ENCODE measurements at regions not wholly inside any gene's neighbourhood (a gene's known extent, or its start where the extent isn't known, plus 50 kb on each side); places are given as distances from the start of the nearest gene placed in this dataset.

GRCh38 chr13:71171740-71172139, 695.3 kb downstream of the DACH1 start:
- Histone ChIP-seq H3K36me3 (no peaks in the 10 kb centered on the region), H3K27me3 (no peaks in the 10 kb centered on the region), H3K9me3 (no peaks in the 10 kb centered on the region), H3K4me1 (no peaks in the 10 kb centered on the region), H3K27ac (no peak overlapping the region), H3K4me3 (no peak overlapping the region)
- intact Hi-C loops (cut with DNase I): no loop called here
- WGBS, 2 donors: 88 to 91% methylated on average over 4 of the region's 4 CpGs
- no peak for TF ChIP-seq CTCF (IDR thresholded peaks at IDR 0.05)
- no peak for TF ChIP-seq POLR2A (IDR thresholded peaks at IDR 0.05)
- TF ChIP-seq POLR2AphosphoS5 (IDR thresholded peaks at IDR 0.05): no peak
- TF ChIP-seq EP300 (IDR thresholded peaks at IDR 0.05): no peak
- no peak for DNase-seq

- WGBS, 2 donors: 30 to 63% methylated on average over 3 of the region's 3 CpGs
- H3K4me3 ChIP-seq: no peak overlapping the region
Observed at GRCh38 chr13:71169180-71169579, 697.8 kb downstream of the DACH1 start.

GRCh38 chr13:71156550-71156949, 710.5 kb downstream of the DACH1 start:
- intact Hi-C loops (cut with DNase I): no loop called here
- H3K9me3 ChIP-seq: no peaks in the 10 kb centered on the region
- no peak for DNase-seq
- H3K27ac ChIP-seq: no peak overlapping the region
- H3K4me1 ChIP-seq: no peaks in the 10 kb centered on the region
- no peak overlapping the region for H3K4me3 ChIP-seq
- no peaks in the 10 kb centered on the region for H3K27me3 ChIP-seq
- TF ChIP-seq POLR2A (IDR thresholded peaks at IDR 0.05) (no peak), CTCF (IDR thresholded peaks at IDR 0.05) (no peak), EP300 (IDR thresholded peaks at IDR 0.05) (no peak), POLR2AphosphoS5 (IDR thresholded peaks at IDR 0.05) (no peak)
- 30 to 73% methylated on average over 6 of the region's 6 CpGs for whole genome bisulfite sequencing, 2 donors
- no peaks in the 10 kb centered on the region for H3K36me3 ChIP-seq

More at GRCh38 chr13:71169180-71169579, 697.8 kb downstream of the DACH1 start:
- Histone ChIP-seq H3K27ac (no peak overlapping the region), H3K9me3 (no peaks in the 10 kb centered on the region), H3K36me3 (no peaks in the 10 kb centered on the region), H3K27me3 (no peaks in the 10 kb centered on the region), H3K4me1 (no peaks in the 10 kb centered on the region)
- no peak for DNase-seq
- intact Hi-C loops (cut with DNase I): no loop called here
- TF ChIP-seq EP300 (IDR thresholded peaks at IDR 0.05): no peak
- TF ChIP-seq CTCF (IDR thresholded peaks at IDR 0.05): no peak

GRCh38 chr13:71149498-71150363, 717.3 kb downstream of the DACH1 start:
- H3K9me3 ChIP-seq: no peaks in the 10 kb centered on the region
- no peak for DNase-seq
- no peaks in the 10 kb centered on the region for H3K27me3 ChIP-seq
- H3K4me1 ChIP-seq: no peaks in the 10 kb centered on the region
- no peaks in the 10 kb centered on the region for H3K36me3 ChIP-seq
- TF ChIP-seq POLR2A (IDR thresholded peaks at IDR 0.05): no peak
- no peak overlapping the region for H3K4me3 ChIP-seq
- WGBS, 2 donors: 49 to 76% methylated on average over 10 of the region's 10 CpGs
- intact Hi-C loops (cut with DNase I): no loop called here
- H3K27ac ChIP-seq: no peak overlapping the region

- Histone ChIP-seq H3K4me3 (no peak overlapping the region), H3K27ac (no peak overlapping the region), H3K36me3 (no peaks in the 10 kb centered on the region), H3K9me3 (no peaks in the 10 kb centered on the region), H3K27me3 (no peaks in the 10 kb centered on the region), H3K4me1 (no peaks in the 10 kb centered on the region)
- TF ChIP-seq POLR2A (IDR thresholded peaks at IDR 0.05) (no peak), CTCF (IDR thresholded peaks at IDR 0.05) (no peak), EP300 (IDR thresholded peaks at IDR 0.05) (no peak), POLR2AphosphoS5 (IDR thresholded peaks at IDR 0.05) (no peak)
- no peak for DNase-seq
- 16 to 66% methylated on average over 3 of the region's 3 CpGs for WGBS, 2 donors
- intact Hi-C loops (cut with DNase I): no loop called here
Observed at GRCh38 chr13:71149046-71149445, 718.0 kb downstream of the DACH1 start.

All from sigmoid colon (tissue), 6 donors.